CD14-positive monocyte (primary cell): ENCODE measurements at regions not wholly inside any gene's neighbourhood (a gene's known extent, or its start where the extent isn't known, plus 50 kb on each side); places are given as distances from the start of the nearest gene placed in this dataset.

ENCODE experiments used
- DNase-seq, 3 donors: peaks; one replicate each; pipeline ENCODE4 v3.0.0-alpha.2; 2011 to 2022
- H2AFZ ChIP-seq: 2 replicates; pipeline ENCODE4 v1.6.0; 2012; ENCODE audit warnings: mild to moderate bottlenecking, low read depth, low read length, inconsistent platforms; ENCODE audit not compliant: insufficient read depth, poor library complexity, severe bottlenecking
- H3K27ac ChIP-seq, 2 donors: 1 replicate in 1 of 2; 2 replicates in 1 of 2; pipeline ENCODE4 v1.5.1; 2012 to 2013; ENCODE audit warnings: low read length in 2 of 2, control low read depth in 1 of 2, inconsistent platforms in 1 of 2, low read depth in 1 of 2, mild to moderate bottlenecking in 1 of 2
- H3K27me3 ChIP-seq, 2 donors: one replicate each; pipeline versions ENCODE4 v1.6.0 to v1.6.1; 2011 to 2013; ENCODE audit warnings: low read length in 2 of 2; ENCODE audit not compliant: control insufficient read depth in 2 of 2, insufficient read depth in 2 of 2
- H3K36me3 ChIP-seq, 2 donors: replicated peaks in 1 of 2; 1 replicate in 1 of 2; 2 replicates in 1 of 2; pipeline versions ENCODE4 v1.5.1 to v1.6.1; 2012 to 2013; ENCODE audit warnings: low read length in 2 of 2, control low read depth in 1 of 2, inconsistent platforms in 1 of 2, mild to moderate bottlenecking in 1 of 2; ENCODE audit not compliant: insufficient read depth in 2 of 2, control insufficient read depth in 1 of 2
- H3K4me1 ChIP-seq, 2 donors: 1 replicate in 1 of 2; 2 replicates in 1 of 2; pipeline versions ENCODE4 v1.5.1 to v1.6.1; 2012 to 2013; ENCODE audit warnings: low read length in 2 of 2, control low read depth in 1 of 2, inconsistent platforms in 1 of 2, mild to moderate bottlenecking in 1 of 2, moderate library complexity in 1 of 2; ENCODE audit not compliant: insufficient read depth in 2 of 2, control insufficient read depth in 1 of 2
- H3K4me2 ChIP-seq: replicated peaks from 2 replicates; pipeline ENCODE3; 2012; ENCODE audit warnings: low read length, moderate library complexity, mild to moderate bottlenecking; ENCODE audit not compliant: poor library complexity, severe bottlenecking; ENCODE audit errors: extremely low read depth
- H3K4me3 ChIP-seq, 3 experiments: fragments of 200-600 bp in 1 of 3; sonication (generic) in 1 of 3; replicated peaks in 1 of 3; 1 replicate in 2 of 3; 2 replicates in 1 of 3; pipeline ENCODE4 v1.5.1; 2011 to 2013; ENCODE audit warnings: low read length in 3 of 3, mild to moderate bottlenecking in 3 of 3, control low read depth in 2 of 3, low read depth in 2 of 3, inconsistent platforms in 1 of 3, moderate library complexity in 1 of 3
- H3K79me2 ChIP-seq: 2 replicates; pipeline ENCODE4 v1.6.0; 2012; ENCODE audit warnings: mild to moderate bottlenecking, control low read depth, inconsistent platforms, low read length, moderate library complexity; ENCODE audit not compliant: insufficient read depth
- H3K9ac ChIP-seq: 2 replicates; pipeline ENCODE4 v1.6.0; 2017; ENCODE audit warnings: low read length, mild to moderate bottlenecking; ENCODE audit not compliant: insufficient read depth, poor library complexity, severe bottlenecking
- H3K9me3 ChIP-seq, 2 donors: replicated peaks in 1 of 2; 1 replicate in 1 of 2; 2 replicates in 1 of 2; pipeline versions ENCODE4 v1.5.1 to v1.6.1; 2012 to 2013; ENCODE audit warnings: low read length in 2 of 2, control low read depth in 1 of 2; ENCODE audit not compliant: control insufficient read depth in 1 of 2, insufficient read depth in 1 of 2
- H4K20me1 ChIP-seq: 2 replicates; pipeline ENCODE4 v1.6.0; 2012; ENCODE audit warnings: mild to moderate bottlenecking, low read length, control low read depth, moderate library complexity; ENCODE audit not compliant: insufficient read depth
- H3K27ac Mint-ChIP-seq, 7 donors: one replicate each; pipeline ENCODE4 v1.8.0; 2020; ENCODE audit warnings: mild to moderate bottlenecking in 7 of 7, mixed read lengths in 7 of 7, moderate library complexity in 6 of 7, inconsistent platforms in 2 of 7
- H3K27me3 Mint-ChIP-seq, 3 donors: one replicate each; pipeline ENCODE4 v1.8.0; 2021 to 2022; ENCODE audit warnings: low read depth in 3 of 3, mild to moderate bottlenecking in 3 of 3, mixed read lengths in 3 of 3, moderate library complexity in 3 of 3, inconsistent platforms in 1 of 3
- H3K36me3 Mint-ChIP-seq, 2 donors: one replicate each; pipeline ENCODE4 v1.8.0; 2020; ENCODE audit warnings: mixed read lengths in 2 of 2, inconsistent platforms in 1 of 2, mild to moderate bottlenecking in 1 of 2
- H3K4me1 Mint-ChIP-seq: one replicate; pipeline ENCODE4 v1.8.0; 2020; ENCODE audit warnings: mild to moderate bottlenecking, mixed read lengths
- H3K4me3 Mint-ChIP-seq, 2 donors: one replicate each; pipeline ENCODE4 v1.8.0; 2020; ENCODE audit warnings: mild to moderate bottlenecking in 2 of 2, mixed read lengths in 2 of 2, moderate library complexity in 1 of 2
- H3K9me3 Mint-ChIP-seq, 7 donors: one replicate each; pipeline ENCODE4 v1.8.0; 2020 to 2022; ENCODE audit warnings: mixed read lengths in 7 of 7, mild to moderate bottlenecking in 6 of 7, moderate library complexity in 6 of 7, inconsistent platforms in 2 of 7
- WGBS: methylation state at CpG from one replicate; pipeline ENCODE4 v1.1.5; 2013; ENCODE audit warnings: missing lambda C conversion rate; ENCODE audit not compliant: insufficient coverage; 5-methylcytosine and 5-hydroxymethylcytosine counted together
- intact Hi-C, 2 donors: fragments of 100-400 bp; cut with micrococcal nuclease; formaldehyde crosslinking; loops; one replicate each; pipeline versions ENCODE4 v1.15.0 to v1.15.1; 2023
- TF ChIP-seq, protein P1 (sequence below): fragments of 200-600 bp; IDR thresholded peaks from one replicate; pipeline ENCODE4 v1.8.0; 2022; ENCODE audit warnings: antibody characterized with exemption, mild to moderate bottlenecking

DNA sequence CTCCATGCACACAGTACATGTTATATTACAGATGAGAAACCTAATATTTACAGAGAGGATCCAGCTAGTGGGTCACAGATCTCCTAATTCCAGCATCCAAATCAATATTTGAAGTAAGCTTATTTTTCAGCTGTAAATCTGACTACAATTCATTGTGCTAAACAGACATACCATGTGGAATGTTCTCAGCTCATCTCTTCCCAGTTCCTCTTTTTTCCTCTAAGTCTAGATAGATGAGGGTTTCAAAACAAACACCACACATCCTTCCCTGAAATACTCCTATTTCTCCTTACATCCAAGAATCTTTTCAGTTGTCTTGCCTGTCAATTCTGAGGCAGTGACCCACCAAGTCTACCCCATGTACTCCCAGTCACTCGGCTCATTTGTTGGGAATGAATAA is 200.7 kb upstream of the PIK3C3 start:
- DNase-seq = no peak
- H3K36me3 ChIP-seq = no peaks in the 10 kb centered on the region
- no peaks in the 10 kb centered on the region for H3K4me1 ChIP-seq
- intact Hi-C loops = no loop called here
- no peak overlapping the region for H3K9ac ChIP-seq
- no peaks in the 10 kb centered on the region for H3K9me3 ChIP-seq
- no peaks in the 10 kb centered on the region for H3K27me3 ChIP-seq
- H3K4me3 ChIP-seq = no peak overlapping the region
- no CpG with 5 or more reads among the region's 1 CpG for WGBS
- H2AFZ ChIP-seq = no peak overlapping the region
- H3K9me3 Mint-ChIP-seq = no peaks in the 10 kb centered on the region
- peaks cover 0 to 2% (median 0%) of the 10 kb centered on the region in 3 donors for H3K27me3 Mint-ChIP-seq
- H3K36me3 Mint-ChIP-seq = no peaks in the 10 kb centered on the region
- H3K27ac Mint-ChIP-seq = no peak overlapping the region
- H4K20me1 ChIP-seq = no peaks in the 10 kb centered on the region
- H3K4me1 Mint-ChIP-seq = no peaks in the 10 kb centered on the region
- H3K27ac ChIP-seq = no peak overlapping the region
- TF ChIP-seq, protein P1, sequence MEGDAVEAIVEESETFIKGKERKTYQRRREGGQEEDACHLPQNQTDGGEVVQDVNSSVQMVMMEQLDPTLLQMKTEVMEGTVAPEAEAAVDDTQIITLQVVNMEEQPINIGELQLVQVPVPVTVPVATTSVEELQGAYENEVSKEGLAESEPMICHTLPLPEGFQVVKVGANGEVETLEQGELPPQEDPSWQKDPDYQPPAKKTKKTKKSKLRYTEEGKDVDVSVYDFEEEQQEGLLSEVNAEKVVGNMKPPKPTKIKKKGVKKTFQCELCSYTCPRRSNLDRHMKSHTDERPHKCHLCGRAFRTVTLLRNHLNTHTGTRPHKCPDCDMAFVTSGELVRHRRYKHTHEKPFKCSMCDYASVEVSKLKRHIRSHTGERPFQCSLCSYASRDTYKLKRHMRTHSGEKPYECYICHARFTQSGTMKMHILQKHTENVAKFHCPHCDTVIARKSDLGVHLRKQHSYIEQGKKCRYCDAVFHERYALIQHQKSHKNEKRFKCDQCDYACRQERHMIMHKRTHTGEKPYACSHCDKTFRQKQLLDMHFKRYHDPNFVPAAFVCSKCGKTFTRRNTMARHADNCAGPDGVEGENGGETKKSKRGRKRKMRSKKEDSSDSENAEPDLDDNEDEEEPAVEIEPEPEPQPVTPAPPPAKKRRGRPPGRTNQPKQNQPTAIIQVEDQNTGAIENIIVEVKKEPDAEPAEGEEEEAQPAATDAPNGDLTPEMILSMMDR = no peak
- no peak overlapping the region for H3K4me3 Mint-ChIP-seq
- no peak overlapping the region for H3K4me2 ChIP-seq
- H3K79me2 ChIP-seq = no peaks in the 10 kb centered on the region

DNA sequence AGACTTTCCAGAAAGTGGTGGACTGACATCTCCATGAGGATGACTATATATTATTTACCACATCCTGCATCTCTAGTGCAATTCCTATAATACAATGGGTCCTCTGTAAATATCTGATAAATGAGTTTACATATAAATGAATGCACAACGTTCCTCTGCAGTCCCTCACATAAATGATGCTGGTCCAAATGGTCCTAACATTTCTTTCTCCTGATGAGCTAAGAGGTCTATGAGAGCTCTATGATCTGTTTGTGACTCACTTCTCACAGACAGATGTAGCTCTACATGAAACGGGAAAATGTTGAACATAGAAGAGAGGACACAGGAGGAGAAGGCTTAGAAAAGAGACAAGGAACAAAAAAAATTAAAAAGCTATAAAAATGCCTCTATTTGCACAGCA is 201.2 kb upstream of the PIK3C3 start:
- no peaks in the 10 kb centered on the region for H4K20me1 ChIP-seq
- H3K27me3 ChIP-seq = no peaks in the 10 kb centered on the region
- no peak overlapping the region for H3K4me3 ChIP-seq
- no peaks in the 10 kb centered on the region for H3K36me3 Mint-ChIP-seq
- H3K4me1 Mint-ChIP-seq = no peaks in the 10 kb centered on the region
- no peaks in the 10 kb centered on the region for H3K79me2 ChIP-seq
- no peak for DNase-seq
- TF ChIP-seq, protein P1 = no peak
- no peak overlapping the region for H3K27ac ChIP-seq
- no peaks in the 10 kb centered on the region for H3K9me3 Mint-ChIP-seq
- WGBS = no CpG with 5 or more reads among the region's 2 CpGs
- H2AFZ ChIP-seq = no peak overlapping the region
- H3K27me3 Mint-ChIP-seq = peaks cover 0 to 2% (median 0%) of the 10 kb centered on the region in 3 donors
- no peak overlapping the region for H3K27ac Mint-ChIP-seq
- H3K4me1 ChIP-seq = no peaks in the 10 kb centered on the region
- intact Hi-C loops = no loop called here
- no peaks in the 10 kb centered on the region for H3K36me3 ChIP-seq
- H3K9ac ChIP-seq = no peak overlapping the region
- H3K4me2 ChIP-seq = no peak overlapping the region
- H3K4me3 Mint-ChIP-seq = no peak overlapping the region
- no peaks in the 10 kb centered on the region for H3K9me3 ChIP-seq
